OCI-LY1 (cell line): ENCODE measurements at regions not wholly inside any gene's neighbourhood (a gene's known extent, or its start where the extent isn't known, plus 50 kb on each side); places are given as distances from the start of the nearest gene placed in this dataset.

Source experiments
- EZH2 ChIP-seq: fragments of 200-600 bp; sonication (generic), shearing (Covaris generic); IDR thresholded peaks from 2 replicates; pipeline ENCODE4 v1.8.0; 2017; ENCODE audit warnings: borderline replicate concordance, mixed run types, mild to moderate bottlenecking, antibody characterized with exemption, low read length, moderate library complexity, mixed read lengths
- TF ChIP-seq, protein P1 (sequence below): fragments of 200-600 bp; sonication (generic), shearing (Covaris generic); IDR thresholded peaks from 2 replicates; pipeline ENCODE4 v1.5.1; 2017; ENCODE audit warnings: mild to moderate bottlenecking, antibody characterized with exemption, low read length, moderate library complexity, mixed read lengths

GRCh38 chr12:11497438-11497837 is 102.1 kb upstream of the PRB2 start:
- TF ChIP-seq, protein P1, sequence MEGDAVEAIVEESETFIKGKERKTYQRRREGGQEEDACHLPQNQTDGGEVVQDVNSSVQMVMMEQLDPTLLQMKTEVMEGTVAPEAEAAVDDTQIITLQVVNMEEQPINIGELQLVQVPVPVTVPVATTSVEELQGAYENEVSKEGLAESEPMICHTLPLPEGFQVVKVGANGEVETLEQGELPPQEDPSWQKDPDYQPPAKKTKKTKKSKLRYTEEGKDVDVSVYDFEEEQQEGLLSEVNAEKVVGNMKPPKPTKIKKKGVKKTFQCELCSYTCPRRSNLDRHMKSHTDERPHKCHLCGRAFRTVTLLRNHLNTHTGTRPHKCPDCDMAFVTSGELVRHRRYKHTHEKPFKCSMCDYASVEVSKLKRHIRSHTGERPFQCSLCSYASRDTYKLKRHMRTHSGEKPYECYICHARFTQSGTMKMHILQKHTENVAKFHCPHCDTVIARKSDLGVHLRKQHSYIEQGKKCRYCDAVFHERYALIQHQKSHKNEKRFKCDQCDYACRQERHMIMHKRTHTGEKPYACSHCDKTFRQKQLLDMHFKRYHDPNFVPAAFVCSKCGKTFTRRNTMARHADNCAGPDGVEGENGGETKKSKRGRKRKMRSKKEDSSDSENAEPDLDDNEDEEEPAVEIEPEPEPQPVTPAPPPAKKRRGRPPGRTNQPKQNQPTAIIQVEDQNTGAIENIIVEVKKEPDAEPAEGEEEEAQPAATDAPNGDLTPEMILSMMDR: no peak
- TF ChIP-seq EZH2: no peak
